GM18499 (cell line): ENCODE measurements at regions not wholly inside any gene's neighbourhood (a gene's known extent, or its start where the extent isn't known, plus 50 kb on each side); places are given as distances from the start of the nearest gene placed in this dataset.
A peak's percentile ranks its signal among the peaks of the same experiment; 100 is the strongest.

ENCODE experiments used
- ATAC-seq: cut with Tn5 transposase; IDR thresholded peaks from one replicate; pipeline ENCODE4 v1.9.1; 2021; ENCODE audit warnings: moderate number of reproducible peaks; ENCODE audit not compliant: insufficient read depth, unreplicated experiment

- no peak for ATAC-seq
Observed at GRCh38 chr5:125112196-125112595, 365.8 kb upstream of the ZNF608 start.

DNA sequence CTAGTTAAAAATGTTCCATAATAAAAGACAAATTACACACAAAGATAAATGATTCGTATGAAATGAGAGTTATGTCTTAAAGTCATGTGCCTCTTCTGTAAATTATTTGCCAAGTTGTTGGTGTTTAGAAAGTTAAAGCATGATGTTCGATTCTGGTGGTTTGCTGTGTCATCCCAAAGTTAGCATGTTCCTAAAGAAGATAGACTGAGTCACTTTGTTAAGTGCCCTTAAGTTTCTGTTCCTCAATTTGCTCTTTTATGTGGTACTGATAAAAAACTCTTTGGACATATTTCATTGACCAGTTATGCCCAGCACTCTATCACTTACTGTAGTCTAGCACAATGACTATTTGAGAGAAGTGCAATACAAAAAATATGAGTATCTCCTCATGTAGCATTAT lies 366.9 kb upstream of the ZNF608 start:
- peak; percentile 83 for ATAC-seq

DNA sequence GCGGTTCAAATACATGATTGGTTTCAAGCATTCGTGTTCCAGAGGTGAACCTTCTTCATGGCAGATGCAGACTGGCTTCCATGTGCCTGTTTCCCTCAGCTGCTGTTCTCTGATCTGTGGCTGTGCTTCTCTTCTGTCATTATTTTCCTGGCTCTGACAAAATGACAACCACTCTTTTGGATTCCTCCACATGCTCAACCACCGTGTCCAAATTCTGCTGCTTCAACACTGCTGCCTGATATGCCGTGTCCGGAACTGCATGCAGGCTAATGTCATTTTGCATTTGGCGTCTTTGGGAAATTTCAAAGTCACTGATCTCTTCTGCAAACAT lies 368.7 kb upstream of the ZNF608 start:
- no peak for ATAC-seq

DNA sequence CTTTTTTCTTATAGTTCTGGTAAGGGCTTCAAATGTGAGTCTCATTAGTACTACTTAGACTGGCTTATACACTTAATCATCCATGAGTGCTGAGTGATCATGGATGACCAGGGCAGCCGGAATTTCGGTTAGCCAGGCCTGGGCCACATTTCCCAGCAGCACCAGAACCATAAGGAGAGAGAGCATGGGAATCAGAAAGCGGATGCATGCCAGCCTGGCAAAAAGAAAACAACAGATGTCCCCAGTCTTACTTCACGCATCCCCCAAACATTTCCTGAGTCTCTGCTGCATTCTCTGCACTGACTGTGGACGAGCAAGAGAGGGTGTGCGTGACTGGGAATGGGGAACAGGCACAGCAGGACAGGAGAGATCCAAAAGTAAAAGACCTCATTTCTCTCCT lies 371.1 kb upstream of the ZNF608 start:
- ATAC-seq, result no peak

DNA sequence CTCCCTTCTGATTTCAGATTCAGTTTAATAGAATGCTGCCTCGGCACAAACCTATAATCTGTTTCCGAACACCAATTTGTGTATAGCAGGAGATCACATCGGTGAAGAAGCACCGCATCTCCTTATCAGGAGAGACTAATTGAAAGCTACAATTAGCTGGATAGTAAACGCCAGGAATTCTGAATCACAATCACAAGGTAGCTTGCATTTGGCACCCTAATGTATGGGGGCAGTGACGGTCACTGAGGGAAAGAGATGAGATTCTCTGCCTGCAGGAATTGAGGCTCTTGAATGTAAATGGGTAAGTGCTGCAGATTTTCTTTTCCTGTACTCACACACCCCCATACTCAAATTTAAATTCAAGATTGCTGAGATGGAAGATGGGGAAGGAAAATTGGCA lies 373.6 kb upstream of the ZNF608 start:
- ATAC-seq, result no peak

GRCh38 chr5:125125031-125125823 lies 378.8 kb upstream of the ZNF608 start:
- ATAC-seq, result no peak

DNA sequence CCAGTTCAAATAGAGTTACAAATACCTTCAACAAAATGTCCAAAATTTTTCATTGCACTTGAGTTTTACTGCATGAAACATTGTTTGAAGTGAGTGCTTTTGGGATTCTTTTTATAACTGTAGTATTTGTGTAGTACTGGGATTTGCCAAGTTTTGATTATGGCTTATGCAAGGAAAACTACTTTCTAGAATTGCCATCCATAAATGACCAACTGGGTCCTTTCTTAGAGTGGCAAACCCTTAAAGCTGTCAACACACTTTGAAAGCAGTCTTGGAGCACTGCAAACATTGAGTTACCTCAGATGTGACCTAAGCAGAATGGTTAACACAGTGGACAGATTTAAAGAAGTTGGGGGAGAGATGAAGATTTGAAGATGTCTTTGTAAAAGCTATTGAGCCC lies 379.6 kb upstream of the ZNF608 start:
- no peak for ATAC-seq

GRCh38 chr5:125129151-125129806 lies 382.8 kb upstream of the ZNF608 start:
- ATAC-seq, result no peak

DNA sequence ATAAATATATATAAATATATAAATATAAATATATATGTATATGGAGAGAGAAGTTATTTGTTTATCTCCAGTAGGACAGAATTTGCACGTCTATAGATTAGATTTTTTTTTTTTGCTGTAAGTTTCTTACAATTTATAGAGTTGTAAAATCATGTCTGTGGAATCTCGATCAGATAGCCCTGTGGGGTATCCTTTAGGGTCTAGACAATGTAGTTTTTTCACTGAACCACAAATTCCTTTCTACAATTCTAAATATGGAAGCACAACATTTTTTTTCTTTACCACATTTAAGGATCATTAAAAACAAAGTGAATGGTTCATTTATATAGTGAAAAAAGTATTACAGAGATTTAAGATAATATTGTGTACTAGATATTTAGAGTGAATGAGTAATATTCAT lies 384.2 kb upstream of the ZNF608 start:
- ATAC-seq, result no peak

DNA sequence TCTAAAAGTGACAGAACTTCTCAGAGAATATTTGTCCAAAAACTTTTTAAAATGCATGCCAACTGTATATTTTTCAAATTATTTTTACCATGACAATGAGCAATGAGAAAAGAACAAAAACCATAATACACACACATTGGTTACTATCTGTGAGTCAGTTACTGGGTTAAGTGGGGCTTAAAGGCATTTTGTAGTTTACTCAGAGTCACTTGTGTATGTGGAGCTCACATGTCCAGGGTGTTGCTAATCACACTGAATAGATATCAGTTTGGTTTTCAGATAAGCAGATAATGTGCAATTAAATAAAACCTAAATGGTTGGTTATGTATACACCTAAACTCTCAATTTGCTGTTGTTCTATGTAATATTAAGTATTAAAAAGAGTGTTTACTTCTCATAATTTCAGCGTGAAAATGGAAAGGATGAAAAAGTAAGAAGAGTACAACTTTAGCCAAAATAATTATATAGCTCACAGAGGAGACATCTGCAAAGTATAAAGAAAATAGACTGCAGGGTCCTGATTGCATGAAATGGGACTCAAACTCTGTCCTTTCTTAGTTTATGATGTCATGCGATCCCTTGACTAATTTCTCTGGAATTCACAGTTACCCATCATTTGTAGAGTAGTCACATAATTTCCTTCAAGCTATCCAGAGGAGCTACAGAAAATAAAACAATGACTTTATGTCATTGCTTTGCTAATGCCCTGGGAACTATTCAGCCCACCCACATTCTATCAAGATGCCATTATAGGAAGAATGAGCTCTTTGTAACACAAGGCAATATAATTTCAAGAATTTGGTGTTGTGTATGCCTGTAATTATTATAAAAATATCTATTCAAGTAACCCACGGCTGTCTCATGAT lies 388.0 kb upstream of the ZNF608 start:
- ATAC-seq, result no peak

- no peak for ATAC-seq
Observed at GRCh38 chr5:125137535-125137934, 391.1 kb upstream of the ZNF608 start.

- no peak for ATAC-seq
Observed at GRCh38 chr5:125138266-125138665, 391.8 kb upstream of the ZNF608 start.

- no peak for ATAC-seq
Observed at GRCh38 chr5:125139590-125139989, 393.2 kb upstream of the ZNF608 start.

GRCh38 chr5:125140220-125140619 lies 393.8 kb upstream of the ZNF608 start:
- ATAC-seq, result no peak

GRCh38 chr5:125140855-125141254 lies 394.4 kb upstream of the ZNF608 start:
- ATAC-seq, result no peak

DNA sequence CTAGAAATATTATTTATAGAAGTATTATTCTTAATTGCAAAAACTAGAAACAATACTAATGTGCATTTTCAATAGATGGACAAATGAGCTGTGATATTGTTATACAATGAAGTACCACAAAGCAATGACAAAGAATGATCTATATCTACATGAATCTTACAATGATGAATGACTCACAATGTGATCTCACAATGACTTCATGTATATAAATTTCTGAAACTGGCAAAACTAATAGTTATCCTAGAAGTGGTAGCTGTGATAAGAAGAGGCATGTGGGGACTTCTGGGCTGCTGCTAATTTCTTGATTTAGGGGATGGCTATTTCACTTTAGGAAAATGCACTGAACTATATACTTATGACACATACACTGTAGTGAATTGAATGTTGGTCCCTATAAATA lies 396.0 kb upstream of the ZNF608 start:
- ATAC-seq, result no peak

- no peak for ATAC-seq
Observed at GRCh38 chr5:125143011-125143410, 396.6 kb upstream of the ZNF608 start.

- ATAC-seq, result no peak
Observed at GRCh38 chr5:125148076-125148475, 401.6 kb upstream of the ZNF608 start.

- ATAC-seq, result no peak
Observed at GRCh38 chr5:125148706-125149105, 402.3 kb upstream of the ZNF608 start.

- no peak for ATAC-seq
Observed at GRCh38 chr5:125149110-125149509, 402.7 kb upstream of the ZNF608 start.

DNA sequence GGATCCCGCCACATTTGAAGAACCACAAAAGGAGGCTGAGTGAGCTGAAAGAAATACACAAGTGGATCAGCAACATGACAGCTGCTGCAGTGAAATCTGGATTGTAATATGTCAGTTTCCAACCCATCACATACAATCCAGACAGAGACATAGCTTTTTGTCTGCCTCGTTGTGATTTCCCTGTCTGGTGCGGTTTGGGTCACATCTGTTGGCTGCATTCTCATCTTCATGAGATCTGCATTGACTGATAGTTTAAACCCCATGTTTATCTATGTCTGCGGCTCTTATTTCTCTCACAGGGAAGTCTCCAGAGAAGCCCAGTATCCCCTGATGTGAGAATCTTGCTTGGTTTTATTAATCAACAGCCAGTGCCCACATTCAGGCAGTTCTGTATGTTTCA lies 403.1 kb upstream of the ZNF608 start:
- ATAC-seq, result no peak
